A549 (cell line): ENCODE measurements at regions not wholly inside any gene's neighbourhood (a gene's known extent, or its start where the extent isn't known, plus 50 kb on each side); places are given as distances from the start of the nearest gene placed in this dataset.

Experiments
- ATAC-seq, 2 experiments: fragments of 200-7000 bp in 1 of 2; fragments of >200 bp in 1 of 2; cut with Nextera tagmentation in 1 of 2; cut with Tn5 transposase in 1 of 2; 3 replicates each; pipeline versions ENCODE4 v1.8.0 to v1.9.1; 2018 to 2020; ENCODE audit warnings: mild to moderate bottlenecking in 1 of 2, moderate library complexity in 1 of 2
- CTCF ChIA-PET: fragments of 300-600 bp; sonication (Branson Sonifier 250); formaldehyde crosslinking; extraction: SDS; loops from one replicate; lab custom pipeline; 2021; ENCODE audit warnings: antibody characterized with exemption, inconsistent platforms; lab: Yijun Ruan, JAX
- POLR2A ChIA-PET: fragments of 350-600 bp; formaldehyde crosslinking; extraction: SDS; loops from one replicate; lab custom pipeline; 2021; ENCODE audit warnings: antibody characterized with exemption, inconsistent platforms; lab: Yijun Ruan, JAX
- DNase-seq, 2 experiments: peaks; one replicate each; pipeline versions ENCODE4 v3.0.0 to v3.0.0-alpha.2; 2011 to 2016; ENCODE audit warnings: low read depth in 1 of 2, low spot score in 1 of 2
- FAIRE-seq: peaks from 2 replicates; lab custom pipeline; 2011; peaks lifted over from hg19 to GRCh38; lab: Jason Lieb, UNC
- H3K27ac ChIP-seq, 2 experiments: fragments of >200 bp; sonication (Bioruptor Twin); formaldehyde crosslinking; 3 replicates each; pipeline ENCODE4 v1.5.1; 2016 to 2017
- H3K4me1 ChIP-seq: fragments of >200 bp; sonication (Bioruptor Twin); formaldehyde crosslinking; 3 replicates; pipeline ENCODE4 v1.6.1; 2016
- H3K4me2 ChIP-seq: fragments of >200 bp; sonication (Bioruptor Twin); formaldehyde crosslinking; 3 replicates; pipeline ENCODE4 v1.6.1; 2016
- H3K4me3 ChIP-seq: fragments of >200 bp; sonication (Bioruptor Twin); formaldehyde crosslinking; 3 replicates; pipeline ENCODE4 v1.5.1; 2016
- H3K9me3 ChIP-seq: fragments of >200 bp; sonication (Bioruptor Twin); formaldehyde crosslinking; 3 replicates; pipeline ENCODE4 v1.6.1; 2016
- CHD2 ChIP-seq: fragments of 150-350 bp; IDR thresholded peaks from 2 replicates; pipeline ENCODE4 v1.6.1; 2014; ENCODE audit warnings: low read length; ENCODE audit not compliant: partially characterized antibody
- EP300 ChIP-seq, 2 experiments: fragments of >200 bp; sonication (Bioruptor Twin); formaldehyde crosslinking; IDR thresholded peaks; 2 replicates in 1 of 2; 3 replicates in 1 of 2; pipeline ENCODE4 v1.6.1; 2016 to 2017
- FOSL2 ChIP-seq, 2 experiments: fragments of 450-650 bp in 1 of 2; fragments of >200 bp in 1 of 2; sonication (Bioruptor Twin) in 1 of 2; formaldehyde crosslinking; IDR thresholded peaks; 2 replicates each; pipeline versions ENCODE4 v1.5.0 to v1.6.1; 2016 to 2020; ENCODE audit warnings: mild to moderate bottlenecking in 1 of 2, moderate library complexity in 1 of 2
- GATA3 ChIP-seq: IDR thresholded peaks from 2 replicates; pipeline ENCODE4 v1.6.1; 2012; ENCODE audit warnings: borderline replicate concordance
- HEYL ChIP-seq: fragments of 250-450 bp; sonication (Bioruptor Pico); IDR thresholded peaks from 2 replicates; pipeline ENCODE4 v1.8.0; 2021; ENCODE audit warnings: mild to moderate bottlenecking, moderate library complexity
- HOXA7 ChIP-seq: fragments of 250-450 bp; sonication (Bioruptor Pico); IDR thresholded peaks from 2 replicates; pipeline ENCODE4 v1.5.0; 2020; ENCODE audit warnings: mild to moderate bottlenecking, moderate library complexity
- HOXB5 ChIP-seq: fragments of 250-450 bp; sonication (Bioruptor Pico); IDR thresholded peaks from 2 replicates; pipeline ENCODE4 v1.5.0; 2020; ENCODE audit warnings: mild to moderate bottlenecking, moderate library complexity
- KDM1A ChIP-seq: fragments of 200-600 bp; sonication (generic); IDR thresholded peaks from 2 replicates; pipeline ENCODE4 v1.6.1; 2016; ENCODE audit warnings: low read depth, mild to moderate bottlenecking
- NFE2L2 ChIP-seq: fragments of 150-350 bp; conservative IDR thresholded peaks from 2 replicates; pipeline ENCODE4 v1.6.1; 2014; ENCODE audit warnings: low read length
- NR3C1 ChIP-seq: fragments of >200 bp; sonication (Bioruptor Twin); formaldehyde crosslinking; IDR thresholded peaks from 3 replicates; pipeline ENCODE4 v1.6.1; 2017
- PHF8 ChIP-seq: fragments of 200-600 bp; sonication (generic); IDR thresholded peaks from 2 replicates; pipeline ENCODE4 v1.6.1; 2016; ENCODE audit warnings: low read depth, mild to moderate bottlenecking, antibody characterized with exemption, moderate library complexity, borderline replicate concordance
- POLR2A ChIP-seq: IDR thresholded peaks from 2 replicates; pipeline ENCODE4 v1.6.1; 2012; ENCODE audit warnings: mild to moderate bottlenecking, low read length
- RARB ChIP-seq: fragments of 250-450 bp; sonication (Bioruptor Pico); IDR thresholded peaks from 2 replicates; pipeline ENCODE4 v1.8.0; 2021; ENCODE audit warnings: mild to moderate bottlenecking, moderate library complexity
- SMC3 ChIP-seq: fragments of >200 bp; sonication (Bioruptor Twin); formaldehyde crosslinking; IDR thresholded peaks from 3 replicates; pipeline ENCODE4 v1.6.1; 2018; ENCODE audit warnings: inconsistent platforms
- SREBF2 ChIP-seq: fragments of 450-650 bp; IDR thresholded peaks from 2 replicates; pipeline ENCODE4 v1.6.1; 2014; ENCODE audit warnings: mild to moderate bottlenecking, moderate library complexity
- ZFP36 ChIP-seq: fragments of 450-650 bp; IDR thresholded peaks from 2 replicates; pipeline ENCODE4 v1.6.1; 2014; ENCODE audit warnings: borderline replicate concordance; ENCODE audit not compliant: partially characterized antibody
- ZSCAN20 ChIP-seq: fragments of 250-450 bp; sonication (Bioruptor Pico); IDR thresholded peaks from 2 replicates; pipeline ENCODE4 v1.8.0; 2022; ENCODE audit warnings: mild to moderate bottlenecking, moderate library complexity
- WGBS: methylation state at CpG from one replicate; pipeline ENCODE4 v1.1.6; 2017; ENCODE audit errors: missing lambda C conversion rate; 5-methylcytosine and 5-hydroxymethylcytosine counted together
- TF ChIP-seq, protein P1 (sequence below): fragments of >200 bp; sonication (Bioruptor Twin); formaldehyde crosslinking; IDR thresholded peaks from 2 replicates; pipeline ENCODE4 v1.6.1; 2016
- TF ChIP-seq, protein P2 (sequence below): fragments of 150-350 bp; IDR thresholded peaks from 2 replicates; pipeline ENCODE4 v1.6.1; 2014; ENCODE audit warnings: low read depth, mild to moderate bottlenecking, low read length
- TF ChIP-seq, protein P3 (sequence below): fragments of 200-600 bp; sonication (generic); IDR thresholded peaks from 2 replicates; pipeline ENCODE4 v1.6.1; 2016; ENCODE audit warnings: antibody characterized with exemption, mild to moderate bottlenecking, moderate library complexity
- TF ChIP-seq, protein P4 (sequence below): fragments of 250-450 bp; sonication (Bioruptor Pico); IDR thresholded peaks from 2 replicates; pipeline ENCODE4 v1.5.0; 2020; ENCODE audit warnings: low read depth, mild to moderate bottlenecking, moderate library complexity

DNA sequence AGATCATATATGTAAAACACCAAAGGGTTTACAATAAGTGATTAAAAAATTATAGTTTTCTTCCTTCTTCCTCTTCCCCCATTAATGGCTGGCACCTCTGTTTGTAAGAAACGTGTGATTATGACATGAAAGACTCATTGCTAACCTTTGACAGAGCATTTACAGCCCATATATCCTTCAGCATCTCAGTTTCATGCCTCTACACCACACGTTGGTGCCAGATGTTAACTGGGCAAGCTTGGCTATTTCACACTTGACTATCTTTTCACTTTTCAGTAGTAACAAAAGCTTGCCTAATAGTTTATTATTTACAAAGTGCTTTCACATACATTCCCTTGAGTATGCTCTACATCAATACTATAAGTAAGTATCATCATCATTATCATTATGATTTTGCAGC, 65.3 kb upstream of the C1QTNF7 start:
- FAIRE-seq (no peak), DNase-seq (no peak), ATAC-seq (no peak)
- WGBS, result 2% methylated on average over 2 of the region's 2 CpGs
- no peak overlapping the region for H3K4me3 ChIP-seq
- H3K4me2 ChIP-seq, result no peak overlapping the region
- no peaks in the 10 kb centered on the region for H3K4me1 ChIP-seq
- no peak overlapping the region for H3K27ac ChIP-seq
- TF ChIP-seq HEYL (CRISPR knock-in tag), result no peak
- TF ChIP-seq NFE2L2, result no peak
- no peak for TF ChIP-seq GATA3
- TF ChIP-seq, protein P1, sequence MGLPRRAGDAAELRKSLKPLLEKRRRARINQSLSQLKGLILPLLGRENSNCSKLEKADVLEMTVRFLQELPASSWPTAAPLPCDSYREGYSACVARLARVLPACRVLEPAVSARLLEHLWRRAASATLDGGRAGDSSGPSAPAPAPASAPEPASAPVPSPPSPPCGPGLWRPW, result no peak
- TF ChIP-seq, protein P2, sequence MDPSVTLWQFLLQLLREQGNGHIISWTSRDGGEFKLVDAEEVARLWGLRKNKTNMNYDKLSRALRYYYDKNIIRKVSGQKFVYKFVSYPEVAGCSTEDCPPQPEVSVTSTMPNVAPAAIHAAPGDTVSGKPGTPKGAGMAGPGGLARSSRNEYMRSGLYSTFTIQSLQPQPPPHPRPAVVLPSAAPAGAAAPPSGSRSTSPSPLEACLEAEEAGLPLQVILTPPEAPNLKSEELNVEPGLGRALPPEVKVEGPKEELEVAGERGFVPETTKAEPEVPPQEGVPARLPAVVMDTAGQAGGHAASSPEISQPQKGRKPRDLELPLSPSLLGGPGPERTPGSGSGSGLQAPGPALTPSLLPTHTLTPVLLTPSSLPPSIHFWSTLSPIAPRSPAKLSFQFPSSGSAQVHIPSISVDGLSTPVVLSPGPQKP, result no peak
- TF ChIP-seq FOSL2 (IDR thresholded peaks at IDR 0.05), result no peak
- no peak for TF ChIP-seq FOSL2 (CRISPR knock-in tag; IDR thresholded peaks at IDR 0.05)
- TF ChIP-seq ZSCAN20 (CRISPR knock-in tag), result no peak
- TF ChIP-seq HOXB5 (CRISPR knock-in tag), result no peak
- TF ChIP-seq, protein P3, sequence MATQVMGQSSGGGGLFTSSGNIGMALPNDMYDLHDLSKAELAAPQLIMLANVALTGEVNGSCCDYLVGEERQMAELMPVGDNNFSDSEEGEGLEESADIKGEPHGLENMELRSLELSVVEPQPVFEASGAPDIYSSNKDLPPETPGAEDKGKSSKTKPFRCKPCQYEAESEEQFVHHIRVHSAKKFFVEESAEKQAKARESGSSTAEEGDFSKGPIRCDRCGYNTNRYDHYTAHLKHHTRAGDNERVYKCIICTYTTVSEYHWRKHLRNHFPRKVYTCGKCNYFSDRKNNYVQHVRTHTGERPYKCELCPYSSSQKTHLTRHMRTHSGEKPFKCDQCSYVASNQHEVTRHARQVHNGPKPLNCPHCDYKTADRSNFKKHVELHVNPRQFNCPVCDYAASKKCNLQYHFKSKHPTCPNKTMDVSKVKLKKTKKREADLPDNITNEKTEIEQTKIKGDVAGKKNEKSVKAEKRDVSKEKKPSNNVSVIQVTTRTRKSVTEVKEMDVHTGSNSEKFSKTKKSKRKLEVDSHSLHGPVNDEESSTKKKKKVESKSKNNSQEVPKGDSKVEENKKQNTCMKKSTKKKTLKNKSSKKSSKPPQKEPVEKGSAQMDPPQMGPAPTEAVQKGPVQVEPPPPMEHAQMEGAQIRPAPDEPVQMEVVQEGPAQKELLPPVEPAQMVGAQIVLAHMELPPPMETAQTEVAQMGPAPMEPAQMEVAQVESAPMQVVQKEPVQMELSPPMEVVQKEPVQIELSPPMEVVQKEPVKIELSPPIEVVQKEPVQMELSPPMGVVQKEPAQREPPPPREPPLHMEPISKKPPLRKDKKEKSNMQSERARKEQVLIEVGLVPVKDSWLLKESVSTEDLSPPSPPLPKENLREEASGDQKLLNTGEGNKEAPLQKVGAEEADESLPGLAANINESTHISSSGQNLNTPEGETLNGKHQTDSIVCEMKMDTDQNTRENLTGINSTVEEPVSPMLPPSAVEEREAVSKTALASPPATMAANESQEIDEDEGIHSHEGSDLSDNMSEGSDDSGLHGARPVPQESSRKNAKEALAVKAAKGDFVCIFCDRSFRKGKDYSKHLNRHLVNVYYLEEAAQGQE, result no peak
- H3K9me3 ChIP-seq, result no peaks in the 10 kb centered on the region
- POLR2A ChIA-PET, result no interaction called here
- CTCF ChIA-PET, result no interaction called here

DNA sequence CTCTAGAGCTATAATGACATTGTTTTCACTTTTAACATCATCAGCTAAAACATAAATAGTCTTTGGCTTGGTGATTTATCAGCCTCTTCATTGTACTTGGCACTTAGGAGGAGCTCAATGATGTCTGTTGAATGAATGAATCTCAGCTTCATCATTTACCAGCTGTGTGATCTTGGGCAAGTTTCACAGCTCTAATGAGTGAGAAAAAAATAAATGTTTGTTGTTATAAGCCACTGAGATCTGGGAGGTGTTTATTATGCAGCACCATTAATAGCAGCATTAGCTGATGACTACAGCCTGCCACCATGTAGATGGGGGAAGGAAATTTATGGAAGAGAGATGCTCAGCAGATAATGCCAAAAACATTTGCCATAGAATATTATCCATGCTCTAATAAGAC, 63.6 kb upstream of the C1QTNF7 start:
- Histone ChIP-seq H3K27ac (no peak overlapping the region), H3K4me3 (no peak overlapping the region), H3K9me3 (no peaks in the 10 kb centered on the region), H3K4me1 (no peaks in the 10 kb centered on the region), H3K4me2 (no peak overlapping the region)
- no peak for ATAC-seq
- TF ChIP-seq NR3C1 (no peak), CHD2 (no peak), SMC3 (no peak), ZFP36 (no peak), NFE2L2 (no peak), EP300 (IDR thresholded peaks at IDR 0.05) (no peak), HEYL (CRISPR knock-in tag) (no peak), KDM1A (no peak), SREBF2 (no peak), POLR2A (no peak), PHF8 (no peak), HOXA7 (CRISPR knock-in tag) (no peak), RARB (CRISPR knock-in tag) (no peak)
- TF ChIP-seq, protein P3, result no peak
- TF ChIP-seq, protein P2, result no peak
- TF ChIP-seq, protein P4, sequence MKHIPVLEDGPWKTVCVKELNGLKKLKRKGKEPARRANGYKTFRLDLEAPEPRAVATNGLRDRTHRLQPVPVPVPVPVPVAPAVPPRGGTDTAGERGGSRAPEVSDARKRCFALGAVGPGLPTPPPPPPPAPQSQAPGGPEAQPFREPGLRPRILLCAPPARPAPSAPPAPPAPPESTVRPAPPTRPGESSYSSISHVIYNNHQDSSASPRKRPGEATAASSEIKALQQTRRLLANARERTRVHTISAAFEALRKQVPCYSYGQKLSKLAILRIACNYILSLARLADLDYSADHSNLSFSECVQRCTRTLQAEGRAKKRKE, result no peak
- FAIRE-seq, result no peak
- ChIA-PET POLR2A (no interaction called here), CTCF (no interaction called here)
- DNase-seq, result no peak
